ENCODE measurements at regions not wholly inside any gene's neighbourhood (a gene's known extent, or its start where the extent isn't known, plus 50 kb on each side); places are given as distances from the start of the nearest gene placed in this dataset.

DNA sequence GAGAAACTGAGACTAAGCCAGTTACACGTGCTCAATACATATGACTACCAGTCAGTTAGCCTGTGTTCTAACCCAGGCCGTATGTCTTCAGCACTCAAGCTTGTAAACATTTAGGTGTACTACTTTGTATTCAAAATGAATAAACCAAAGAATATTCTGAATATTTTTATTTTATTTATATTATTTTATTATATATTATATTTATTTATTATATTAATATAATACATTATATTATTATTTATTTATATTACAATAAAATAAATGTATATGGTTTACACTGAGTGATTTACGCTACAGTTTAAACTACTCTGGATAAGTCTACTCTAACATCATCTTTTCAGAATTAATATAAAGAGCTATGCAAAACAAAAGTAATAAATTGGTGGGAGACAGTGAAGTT, 691.5 kb downstream of the CENPC start:
- Histone ChIP-seq H3K36me3 (replicated peaks in 1 of 2; ENCODE audit: control insufficient read depth in 1 of 2, insufficient read depth in 2 of 2, low read length in 2 of 2) (no peaks in the 10 kb centered on the region), H4K20me1 (ENCODE audit: insufficient read depth, low read length) (no peaks in the 10 kb centered on the region), H2AFZ (ENCODE audit: low read length) (no peak overlapping the region), H3K4me3 (replicated peaks in 1 of 3; ENCODE audit: insufficient read depth in 1 of 3, low read depth in 2 of 3, low read length in 3 of 3) (no peak overlapping the region), H3K4me2 (ENCODE audit: low read depth, low read length) (no peak overlapping the region), H3K27ac (ENCODE audit: extremely low read length, insufficient read depth, low read length) (no peak overlapping the region), H3K9me3 (ENCODE audit: low read length) (no peaks in the 10 kb centered on the region), H3K79me2 (ENCODE audit: insufficient read depth, low read length) (no peaks in the 10 kb centered on the region), H3K27me3 (ENCODE audit: control insufficient read depth in 1 of 2, insufficient read depth in 2 of 2, low read length in 2 of 2) (no peaks in the 10 kb centered on the region), H3K9ac (ENCODE audit: insufficient read depth, low read depth, low read length) (no peak overlapping the region), H3K4me1 (ENCODE audit: insufficient read depth, low read length) (no peaks in the 10 kb centered on the region)
- CTCF ChIA-PET (ENCODE audit: low intra/inter-chr PET ratio, low total read pairs), result no interaction called here
- ATAC-seq, result no peak
- in situ Hi-C loops (cut with HindIII; ENCODE audit: extremely low pct_ligation_motif_present, low pct_unique_long_range_greater_than_20kb) (no loop called here), intact Hi-C loops (cut with micrococcal nuclease; ENCODE audit: unreplicated experiment) (no loop called here)
- no TSS peak for BruUV-seq (replicated peaks)
- TF ChIP-seq TBP (CRISPR knock-in tag; IDR thresholded peaks at IDR 0.05) (no peak), ZNF367 (CRISPR knock-in tag; IDR thresholded peaks at IDR 0.05; ENCODE audit: borderline replicate concordance) (no peak), SUZ12 (IDR thresholded peaks at IDR 0.05; ENCODE audit: low read depth, low read length) (no peak)
- WGBS (ENCODE audit: low lambda C conversion rate), result 2% methylated on average over 3 of the region's 3 CpGs
- POLR2A ChIA-PET, result no interaction called here
- FAIRE-seq, result no peak
- no peak for DNase-seq (ENCODE audit: low spot score)

DNA sequence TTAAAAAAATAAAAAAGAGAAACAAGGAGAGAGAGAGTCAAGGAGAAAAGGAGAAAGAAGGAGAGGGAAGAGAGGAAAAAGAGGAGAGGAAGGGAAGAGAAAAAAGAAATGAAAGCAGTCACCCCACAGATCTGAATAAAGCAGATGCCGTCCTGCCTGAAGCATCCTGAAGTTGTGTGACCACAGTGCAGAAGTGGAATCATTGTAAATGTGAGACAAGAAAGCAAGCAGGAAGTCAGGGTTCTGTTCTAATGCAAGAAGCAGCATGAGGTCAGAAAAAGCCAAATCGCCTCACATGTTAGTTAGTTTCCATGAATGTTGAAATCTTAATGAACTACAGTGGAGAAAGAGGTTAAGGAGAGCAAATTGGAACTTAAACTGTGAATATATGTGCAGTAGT, 692.5 kb downstream of the CENPC start:
- Histone ChIP-seq H3K4me1 (ENCODE audit: insufficient read depth, low read length) (no peaks in the 10 kb centered on the region), H3K4me3 (replicated peaks in 1 of 3; ENCODE audit: insufficient read depth in 1 of 3, low read depth in 2 of 3, low read length in 3 of 3) (no peak overlapping the region), H3K27ac (ENCODE audit: extremely low read length, insufficient read depth, low read length) (no peak overlapping the region), H3K4me2 (ENCODE audit: low read depth, low read length) (no peak overlapping the region), H3K9ac (ENCODE audit: insufficient read depth, low read depth, low read length) (no peak overlapping the region), H4K20me1 (ENCODE audit: insufficient read depth, low read length) (no peaks in the 10 kb centered on the region), H3K27me3 (ENCODE audit: control insufficient read depth in 1 of 2, insufficient read depth in 2 of 2, low read length in 2 of 2) (no peaks in the 10 kb centered on the region), H3K9me3 (ENCODE audit: low read length) (no peaks in the 10 kb centered on the region), H3K79me2 (ENCODE audit: insufficient read depth, low read length) (no peaks in the 10 kb centered on the region), H2AFZ (ENCODE audit: low read length) (no peak overlapping the region), H3K36me3 (replicated peaks in 1 of 2; ENCODE audit: control insufficient read depth in 1 of 2, insufficient read depth in 2 of 2, low read length in 2 of 2) (no peaks in the 10 kb centered on the region)
- DNase-seq (ENCODE audit: low spot score) (no peak), FAIRE-seq (no peak), ATAC-seq (no peak)
- ChIA-PET CTCF (ENCODE audit: low intra/inter-chr PET ratio, low total read pairs) (no interaction called here), POLR2A (no interaction called here)
- in situ Hi-C loops (cut with HindIII; ENCODE audit: extremely low pct_ligation_motif_present, low pct_unique_long_range_greater_than_20kb), result no loop called here
- TF ChIP-seq ZNF850 (CRISPR knock-in tag; conservative IDR thresholded peaks at IDR 0.05) (no peak), SALL1 (CRISPR knock-in tag; IDR thresholded peaks at IDR 0.05) (no peak)
- WGBS (ENCODE audit: low lambda C conversion rate), result 6% methylated on average over 2 of the region's 2 CpGs
- BruUV-seq (replicated peaks), result no TSS peak
- intact Hi-C loops (cut with micrococcal nuclease; ENCODE audit: unreplicated experiment), result no loop called here

Measured in HepG2 (cell line).